H1 (cell line): ENCODE measurements at regions not wholly inside any gene's neighbourhood (a gene's known extent, or its start where the extent isn't known, plus 50 kb on each side); places are given as distances from the start of the nearest gene placed in this dataset.

Source experiments
- ATF3 ChIP-seq: IDR thresholded peaks from 2 replicates; pipeline ENCODE4 v1.6.1; 2011; ENCODE audit warnings: low read depth, mild to moderate bottlenecking, low read length; ENCODE audit not compliant: insufficient read depth
- CTCF ChIP-seq, 3 experiments: IDR thresholded peaks; 1 replicate in 2 of 3; 2 replicates in 1 of 3; pipeline versions ENCODE4 v1.5.1 to v1.6.1; 2011; ENCODE audit warnings: low read length in 3 of 3, mild to moderate bottlenecking in 3 of 3, inconsistent platforms in 2 of 3, low read depth in 1 of 3, moderate library complexity in 1 of 3; ENCODE audit not compliant: insufficient read depth in 1 of 3; ENCODE audit errors: control extremely low read depth in 1 of 3
- EP300 ChIP-seq, 2 experiments: IDR thresholded peaks; 1 replicate in 1 of 2; 2 replicates in 1 of 2; pipeline ENCODE4 v1.6.1; 2011 to 2012; ENCODE audit warnings: low read depth in 2 of 2, low read length in 2 of 2, mild to moderate bottlenecking in 2 of 2, borderline replicate concordance in 1 of 2, inconsistent platforms in 1 of 2, moderate library complexity in 1 of 2
- GTF2F1 ChIP-seq: IDR thresholded peaks from 2 replicates; pipeline ENCODE4 v1.6.1; 2012; ENCODE audit warnings: low read depth, low read length, improper control_type of control experiment, borderline replicate concordance
- HDAC2 ChIP-seq, 2 experiments: fragments of 300-600 bp in 1 of 2; sonication (generic) in 1 of 2; IDR thresholded peaks; 2 replicates each; pipeline ENCODE4 v1.6.1; 2011 to 2012; ENCODE audit warnings: low read depth in 2 of 2, low read length in 2 of 2, mild to moderate bottlenecking in 2 of 2, moderate library complexity in 2 of 2, borderline replicate concordance in 1 of 2, inconsistent platforms in 1 of 2
- NANOG ChIP-seq: IDR thresholded peaks from 2 replicates; pipeline ENCODE4 v1.6.1; 2011; ENCODE audit warnings: low read length, low read depth, mild to moderate bottlenecking, inconsistent platforms; ENCODE audit not compliant: insufficient read depth, poor library complexity, severe bottlenecking
- ZNF274 ChIP-seq: IDR thresholded peaks from 2 replicates; pipeline ENCODE4 v1.7.0; 2012; ENCODE audit warnings: low read length, borderline replicate concordance; ENCODE audit errors: extremely low read depth

GRCh38 chr2:118269408-118270051 is 181.3 kb downstream of the INSIG2 start:
- TF ChIP-seq EP300 (IDR thresholded peaks at IDR 0.05; ENCODE audit: borderline replicate concordance in 1 of 2, low read depth in 2 of 2, low read length in 2 of 2) (no peak), HDAC2 (IDR thresholded peaks at IDR 0.05; ENCODE audit: borderline replicate concordance in 1 of 2, low read depth in 2 of 2, low read length in 2 of 2) (no peak), ZNF274 (no peak), GTF2F1 (no peak), NANOG (no peak), ATF3 (no peak), CTCF (IDR thresholded peaks at IDR 0.05; ENCODE audit: control extremely low read depth in 1 of 3, insufficient read depth in 1 of 3, low read depth in 1 of 3, low read length in 3 of 3) (peak; percentile 30 to 71 (median 58))
